Colonic mucosa (tissue), 4 donors: ENCODE measurements at regions not wholly inside any gene's neighbourhood (a gene's known extent, or its start where the extent isn't known, plus 50 kb on each side); places are given as distances from the start of the nearest gene placed in this dataset.

Experiments used
- DNase-seq: peaks from one replicate; pipeline ENCODE4 v3.0.0-alpha.2; 2020
- H3K27ac ChIP-seq: fragments of 200-600 bp; one replicate; pipeline ENCODE4 v1.8.0; 2021
- H3K27me3 ChIP-seq: fragments of 200-600 bp; one replicate; pipeline ENCODE4 v1.8.0; 2021
- H3K36me3 ChIP-seq: fragments of 200-600 bp; one replicate; pipeline ENCODE4 v1.8.0; 2021
- H3K4me1 ChIP-seq: fragments of 200-600 bp; one replicate; pipeline ENCODE4 v1.8.0; 2021; ENCODE audit warnings: mild to moderate bottlenecking
- H3K4me3 ChIP-seq: fragments of 200-600 bp; one replicate; pipeline ENCODE4 v1.8.0; 2021
- H3K9ac ChIP-seq, 2 donors: one replicate each; pipeline ENCODE4 v1.7.0; 2013; ENCODE audit warnings: control low read depth in 2 of 2, low read depth in 2 of 2, low read length in 2 of 2
- H3K9me3 ChIP-seq: fragments of 200-600 bp; one replicate; pipeline ENCODE4 v1.8.0; 2021
- CTCF ChIP-seq: fragments of 200-600 bp; IDR thresholded peaks from one replicate; pipeline ENCODE4 v1.8.0; 2022; ENCODE audit warnings: antibody characterized with exemption, mild to moderate bottlenecking
- intact Hi-C: fragments of 100-400 bp; cut with DNase I; formaldehyde crosslinking; loops from one replicate; pipeline ENCODE4 v1.14.1; 2022
- donor health status: healthy.
- donor health status: DM: no; HTN: no; CAD: no.
- donor health status: DM: no; HTN: no; CAD: no.

DNA sequence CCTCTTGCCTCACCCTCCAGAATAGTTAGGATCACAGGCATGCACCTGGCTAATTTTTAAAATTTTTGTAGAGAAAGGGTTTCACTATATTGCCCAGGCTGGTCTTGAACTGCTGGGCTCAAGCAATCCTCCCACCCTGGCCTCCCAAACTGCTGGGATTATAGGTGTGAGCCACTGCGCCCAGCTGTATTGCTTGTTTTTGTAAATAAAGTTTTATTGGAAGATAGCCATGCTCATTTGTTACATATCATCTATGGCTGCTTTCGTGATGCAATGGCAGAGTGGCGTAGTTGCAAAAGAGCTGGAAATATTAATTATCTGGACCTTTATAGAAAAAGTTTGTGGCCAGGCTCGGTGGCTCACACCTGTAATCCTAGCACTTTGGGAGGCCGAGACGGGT lies 109.4 kb upstream of the SPRED2 start:
- no peak overlapping the region for H3K4me3 ChIP-seq
- DNase-seq, result no peak
- H3K9me3 ChIP-seq, result no peaks in the 10 kb centered on the region
- no peaks in the 10 kb centered on the region for H3K36me3 ChIP-seq
- no peaks in the 10 kb centered on the region for H3K4me1 ChIP-seq
- intact Hi-C loops, result no loop called here
- no peak overlapping the region for H3K9ac ChIP-seq
- no peaks in the 10 kb centered on the region for H3K27me3 ChIP-seq
- no peak for TF ChIP-seq CTCF
- no peak overlapping the region for H3K27ac ChIP-seq

DNA sequence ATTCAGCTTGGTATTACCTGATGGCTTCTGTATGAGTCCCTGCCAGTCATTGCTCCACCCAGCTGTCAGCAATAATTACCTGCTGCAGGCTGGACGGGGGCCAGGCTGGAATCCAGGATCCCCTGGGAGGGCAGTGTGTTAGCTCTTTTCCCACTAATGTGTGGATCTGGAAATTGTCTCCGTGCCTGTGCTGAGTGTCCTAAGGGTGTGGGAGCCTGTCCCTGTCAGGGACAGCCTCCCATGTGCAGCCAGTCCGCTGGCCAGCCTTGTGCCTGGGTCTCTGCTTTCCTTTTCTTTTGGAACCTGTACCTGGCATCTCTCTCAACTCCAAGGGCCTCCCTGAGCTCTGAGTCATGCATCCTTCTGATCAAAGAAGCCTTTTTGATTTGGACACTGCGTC lies 107.2 kb upstream of the SPRED2 start:
- intact Hi-C loops, result no loop called here
- H3K4me1 ChIP-seq, result no peaks in the 10 kb centered on the region
- H3K27ac ChIP-seq, result no peak overlapping the region
- TF ChIP-seq CTCF, result no peak
- no peaks in the 10 kb centered on the region for H3K27me3 ChIP-seq
- no peaks in the 10 kb centered on the region for H3K9me3 ChIP-seq
- H3K4me3 ChIP-seq, result no peak overlapping the region
- DNase-seq, result no peak
- H3K36me3 ChIP-seq, result no peaks in the 10 kb centered on the region
- no peak overlapping the region for H3K9ac ChIP-seq

- Histone ChIP-seq H3K4me3 (no peak overlapping the region), H3K9me3 (no peaks in the 10 kb centered on the region), H3K4me1 (no peaks in the 10 kb centered on the region), H3K27me3 (no peaks in the 10 kb centered on the region), H3K9ac (no peak overlapping the region), H3K36me3 (no peaks in the 10 kb centered on the region), H3K27ac (no peak overlapping the region)
- intact Hi-C loops, result no loop called here
- DNase-seq, result no peak
- no peak for TF ChIP-seq CTCF
Observed at GRCh38 chr2:65537651-65538385, 105.4 kb upstream of the SPRED2 start.

DNA sequence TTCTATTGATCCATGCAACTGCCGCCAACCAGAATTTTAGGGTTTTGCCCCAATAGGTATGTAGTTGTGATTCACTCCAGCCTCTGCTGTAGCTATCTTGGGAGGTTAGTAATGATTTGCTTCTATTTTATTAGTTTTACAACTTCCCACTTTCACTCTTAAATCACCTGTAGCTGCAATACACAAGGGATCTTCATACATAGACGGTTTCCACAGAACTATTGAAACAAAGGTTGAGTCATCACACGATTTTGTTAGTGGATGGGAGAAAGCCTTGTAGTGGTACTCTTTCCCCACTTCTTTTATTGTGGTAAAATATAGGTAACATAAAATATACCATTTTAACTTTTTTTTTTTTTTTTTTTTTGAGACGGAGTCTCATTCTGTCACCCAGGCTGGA lies 104.2 kb upstream of the SPRED2 start:
- Histone ChIP-seq H3K9me3 (no peaks in the 10 kb centered on the region), H3K4me1 (no peaks in the 10 kb centered on the region), H3K36me3 (no peaks in the 10 kb centered on the region), H3K27me3 (no peaks in the 10 kb centered on the region), H3K27ac (no peak overlapping the region), H3K4me3 (no peak overlapping the region), H3K9ac (no peak overlapping the region)
- no peak for TF ChIP-seq CTCF
- no peak for DNase-seq
- intact Hi-C loops, result no loop called here

DNA sequence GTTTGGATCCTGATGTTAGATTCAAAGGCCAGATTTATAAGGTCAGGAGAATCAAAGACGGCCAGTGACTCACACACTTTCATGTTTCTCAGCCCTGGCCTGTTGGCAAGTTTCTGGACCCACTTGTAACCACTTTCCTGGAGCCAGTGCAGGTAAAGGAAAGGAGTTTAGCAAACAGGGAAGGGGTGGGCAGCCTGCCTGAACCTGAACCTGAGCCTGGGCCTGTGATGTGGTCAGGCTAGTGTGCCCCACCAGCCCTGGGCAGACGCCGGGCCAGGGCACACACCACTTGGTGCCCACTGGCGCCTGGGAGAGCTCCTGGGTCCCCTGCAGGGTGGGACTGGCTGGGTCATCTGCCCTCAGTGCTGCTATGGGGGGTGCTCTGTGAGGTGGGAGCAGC lies 100.5 kb upstream of the SPRED2 start:
- DNase-seq, result no peak
- H3K9me3 ChIP-seq, result no peaks in the 10 kb centered on the region
- no peaks in the 10 kb centered on the region for H3K36me3 ChIP-seq
- no peaks in the 10 kb centered on the region for H3K4me1 ChIP-seq
- H3K27ac ChIP-seq, result no peak overlapping the region
- no peak overlapping the region for H3K4me3 ChIP-seq
- intact Hi-C loops, result no loop called here
- no peaks in the 10 kb centered on the region for H3K27me3 ChIP-seq
- no peak for TF ChIP-seq CTCF
- H3K9ac ChIP-seq, result no peak overlapping the region
